ENCODE measurements at regions not wholly inside any gene's neighbourhood (a gene's known extent, or its start where the extent isn't known, plus 50 kb on each side); places are given as distances from the start of the nearest gene placed in this dataset.

GRCh38 chr13:106112191-106112590 is 423.3 kb downstream of the EFNB2 start:
- TF ChIP-seq CTCF (IDR thresholded peaks at IDR 0.05; ENCODE audit: poor library complexity), result no peak
- TF ChIP-seq EZH2phosphoT487 (IDR thresholded peaks at IDR 0.05; ENCODE audit: low read depth, severe bottlenecking, unreplicated experiment), result no peak

Data from hepatocyte (in vitro differentiated cells).